ENCODE measurements at regions not wholly inside any gene's neighbourhood (a gene's known extent, or its start where the extent isn't known, plus 50 kb on each side); places are given as distances from the start of the nearest gene placed in this dataset.
A peak's percentile ranks its signal among the peaks of the same experiment; 100 is the strongest.

DNA sequence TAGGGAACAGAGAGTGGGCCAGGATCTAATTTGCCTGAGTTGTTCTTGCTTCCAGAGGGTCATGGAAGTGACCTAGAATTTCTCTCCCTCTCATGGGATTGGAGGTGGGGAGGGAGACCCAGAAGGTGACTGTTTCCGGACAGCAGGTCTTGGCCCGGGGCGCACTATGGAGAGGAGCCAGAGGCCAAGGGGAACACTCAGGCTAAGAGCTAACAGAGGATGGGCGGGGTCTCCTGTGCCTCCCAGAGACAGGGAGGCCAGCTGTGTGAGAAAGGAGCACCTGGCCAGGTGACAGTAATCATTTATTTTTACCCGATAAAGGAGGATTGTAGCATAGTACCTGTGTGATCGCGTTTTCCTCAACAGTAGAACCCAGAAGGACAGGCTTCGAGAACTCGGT lies 50.9 kb upstream of the ANKH start:
- Histone ChIP-seq H3K27ac (ENCODE audit: insufficient read depth, low read length) (no peak overlapping the region), H4K20me1 (ENCODE audit: insufficient read depth, low read length) (no peaks in the 10 kb centered on the region), H3K27me3 (ENCODE audit: control insufficient read depth, insufficient read depth, low read length) (no peaks in the 10 kb centered on the region), H4K91ac (ENCODE audit: insufficient read depth, low read depth, low read length) (peak overlapping the region; percentile 26), H2BK5ac (ENCODE audit: low read depth, low read length, poor library complexity, severe bottlenecking) (no peak overlapping the region), H2AK5ac (ENCODE audit: low read depth, low read length) (peak overlapping the region; percentile 30; the same call in 1 of the 2 replicates), H4K5ac (ENCODE audit: low read depth, low read length) (no peak overlapping the region), H3K9me1 (ENCODE audit: insufficient read depth, low read length) (peaks cover 14% of the 10 kb centered on the region), H2AFZ (replicated peaks; ENCODE audit: low read length, poor library complexity) (no peak overlapping the region), H3K9me3 (ENCODE audit: control insufficient read depth, insufficient read depth, low read length) (no peaks in the 10 kb centered on the region), H3K14ac (replicated peaks; ENCODE audit: low read depth, low read length) (no peak overlapping the region), H3K4me1 (ENCODE audit: control insufficient read depth, insufficient read depth, low read length) (peaks cover 18% of the 10 kb centered on the region), H3K56ac (ENCODE audit: extremely low read depth, insufficient read depth, low read length) (no peak overlapping the region), H3K79me1 (ENCODE audit: low read depth in 1 of 2, low read length in 2 of 2) (no peaks in the 10 kb centered on the region), H2AK9ac (replicated peaks; ENCODE audit: low read depth, low read length, poor library complexity) (peak overlapping the region; percentile 73), H3K36me3 (ENCODE audit: control insufficient read depth, insufficient read depth, low read length) (no peaks in the 10 kb centered on the region), H3K18ac (ENCODE audit: low read depth, low read length) (no peak overlapping the region), H4K8ac (ENCODE audit: low read depth in 2 of 2, low read length in 2 of 2) (no peak overlapping the region), H3K9ac (ENCODE audit: low read depth, low read length) (no peak overlapping the region), H3K4me3 (ENCODE audit: insufficient read depth, low read depth, low read length) (no peak overlapping the region), H3K4ac (ENCODE audit: low read depth, low read length) (no peak overlapping the region; the same call in 1 of the 2 replicates), H3K23ac (ENCODE audit: low read depth, low read length) (no peak overlapping the region), H2BK15ac (ENCODE audit: low read depth, low read length) (peak overlapping the region; percentile 49; the same call in 1 of the 3 replicates), H2BK20ac (ENCODE audit: low read depth, low read length) (peak overlapping the region; percentile 58), H2BK120ac (ENCODE audit: low read depth, low read length) (peak overlapping the region; percentile 38), H3K4me2 (ENCODE audit: low read depth, low read length) (no peak overlapping the region)
- CTCF ChIA-PET, result no interaction called here
- POLR2A ChIA-PET (ENCODE audit: unreplicated experiment), result no interaction called here
- dilution Hi-C loops (cut with HindIII; ENCODE audit: low sequenced_read_pairs, unreplicated experiment), result no loop called here
- ATAC-seq (ENCODE audit: low read depth) (no peak), DNase-seq (no peak)
- intact Hi-C loops (cut with micrococcal nuclease), result no loop called here
- in situ Hi-C loops (cut with MboI; ENCODE audit: low sequenced_read_pairs), result no loop called here
- TF ChIP-seq NFE2L2 (IDR thresholded peaks at IDR 0.05; ENCODE audit: low read depth, low read length) (no peak), MXI1 (IDR thresholded peaks at IDR 0.05; ENCODE audit: borderline replicate concordance, low read depth, low read length) (no peak), FOS (IDR thresholded peaks at IDR 0.05; ENCODE audit: low read depth, low read length) (no peak), BHLHE40 (IDR thresholded peaks at IDR 0.05; ENCODE audit: low read depth, low read length) (no peak), RFX5 (IDR thresholded peaks at IDR 0.05; ENCODE audit: low read depth, low read length) (no peak), RAD21 (IDR thresholded peaks at IDR 0.05; ENCODE audit: low read length) (no peak), RCOR1 (IDR thresholded peaks at IDR 0.05; ENCODE audit: insufficient replicate concordance, low read length) (no peak), MAZ (IDR thresholded peaks at IDR 0.05; ENCODE audit: borderline replicate concordance, low read depth, low read length) (no peak), CHD1 (IDR thresholded peaks at IDR 0.05; ENCODE audit: low read depth, low read length) (no peak), CEBPB (IDR thresholded peaks at IDR 0.05; ENCODE audit: low read depth, low read length) (no peak), POLR2A (IDR thresholded peaks at IDR 0.05; ENCODE audit: low read depth, low read length) (no peak), USF2 (IDR thresholded peaks at IDR 0.05; ENCODE audit: low read depth, low read length) (no peak)
- TF ChIP-seq, protein P1, sequence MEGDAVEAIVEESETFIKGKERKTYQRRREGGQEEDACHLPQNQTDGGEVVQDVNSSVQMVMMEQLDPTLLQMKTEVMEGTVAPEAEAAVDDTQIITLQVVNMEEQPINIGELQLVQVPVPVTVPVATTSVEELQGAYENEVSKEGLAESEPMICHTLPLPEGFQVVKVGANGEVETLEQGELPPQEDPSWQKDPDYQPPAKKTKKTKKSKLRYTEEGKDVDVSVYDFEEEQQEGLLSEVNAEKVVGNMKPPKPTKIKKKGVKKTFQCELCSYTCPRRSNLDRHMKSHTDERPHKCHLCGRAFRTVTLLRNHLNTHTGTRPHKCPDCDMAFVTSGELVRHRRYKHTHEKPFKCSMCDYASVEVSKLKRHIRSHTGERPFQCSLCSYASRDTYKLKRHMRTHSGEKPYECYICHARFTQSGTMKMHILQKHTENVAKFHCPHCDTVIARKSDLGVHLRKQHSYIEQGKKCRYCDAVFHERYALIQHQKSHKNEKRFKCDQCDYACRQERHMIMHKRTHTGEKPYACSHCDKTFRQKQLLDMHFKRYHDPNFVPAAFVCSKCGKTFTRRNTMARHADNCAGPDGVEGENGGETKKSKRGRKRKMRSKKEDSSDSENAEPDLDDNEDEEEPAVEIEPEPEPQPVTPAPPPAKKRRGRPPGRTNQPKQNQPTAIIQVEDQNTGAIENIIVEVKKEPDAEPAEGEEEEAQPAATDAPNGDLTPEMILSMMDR (conservative IDR thresholded peaks at IDR 0.05; ENCODE audit: low read depth, low read length), result no peak
- TF ChIP-seq, protein P2, sequence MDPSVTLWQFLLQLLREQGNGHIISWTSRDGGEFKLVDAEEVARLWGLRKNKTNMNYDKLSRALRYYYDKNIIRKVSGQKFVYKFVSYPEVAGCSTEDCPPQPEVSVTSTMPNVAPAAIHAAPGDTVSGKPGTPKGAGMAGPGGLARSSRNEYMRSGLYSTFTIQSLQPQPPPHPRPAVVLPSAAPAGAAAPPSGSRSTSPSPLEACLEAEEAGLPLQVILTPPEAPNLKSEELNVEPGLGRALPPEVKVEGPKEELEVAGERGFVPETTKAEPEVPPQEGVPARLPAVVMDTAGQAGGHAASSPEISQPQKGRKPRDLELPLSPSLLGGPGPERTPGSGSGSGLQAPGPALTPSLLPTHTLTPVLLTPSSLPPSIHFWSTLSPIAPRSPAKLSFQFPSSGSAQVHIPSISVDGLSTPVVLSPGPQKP (IDR thresholded peaks at IDR 0.05; ENCODE audit: borderline replicate concordance, low read depth, low read length), result no peak
- WGBS, 2 experiments (ENCODE audit: extremely low coverage in 2 of 2, insufficient read length in 1 of 2), result 83% methylated on average over 1 of the region's 9 CpGs; no CpG with 5 or more reads in 1 of the 2 experiments
- no TSS peak for BruUV-seq (replicated peaks)

Measured in IMR-90 (cell line).